ENCODE measurements at regions not wholly inside any gene's neighbourhood (a gene's known extent, or its start where the extent isn't known, plus 50 kb on each side); places are given as distances from the start of the nearest gene placed in this dataset.
"Not testable (repeated sequence)": the region's sequence is repeated elsewhere in the genome, so short reads cannot be mapped to it uniquely, and the experiment has no call there.

- FAIRE-seq, result no peak
Measured at GRCh38 chr2:7324706-7325105, 407.5 kb downstream of the RNF144A start.

GRCh38 chr2:7325186-7325585 lies 408.0 kb downstream of the RNF144A start:
- FAIRE-seq, result no peak

DNA sequence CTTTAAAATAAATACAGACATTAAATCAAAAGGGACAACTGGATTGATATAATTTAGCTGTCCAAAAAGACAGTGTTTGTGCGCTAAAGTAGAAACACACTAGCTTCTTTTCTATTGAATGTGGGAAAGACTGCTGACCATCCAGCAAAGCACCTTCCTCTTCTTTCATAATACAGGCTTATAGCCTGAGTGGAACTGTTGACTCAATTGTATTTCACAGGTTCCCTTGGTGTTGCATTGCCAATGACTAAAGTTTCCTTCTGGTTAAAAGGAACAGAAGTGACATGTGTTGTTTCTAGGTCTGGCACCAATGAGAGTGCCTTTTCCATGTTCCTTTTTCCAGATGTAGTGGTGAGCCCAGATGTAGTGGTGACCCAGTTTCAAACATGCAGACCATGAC lies 412.3 kb downstream of the RNF144A start:
- FAIRE-seq, result no peak

GRCh38 chr2:7333189-7333765 lies 416.1 kb downstream of the RNF144A start:
- no peak for FAIRE-seq

- no peak for FAIRE-seq
Measured at GRCh38 chr2:7333960-7334493, 416.8 kb downstream of the RNF144A start.

DNA sequence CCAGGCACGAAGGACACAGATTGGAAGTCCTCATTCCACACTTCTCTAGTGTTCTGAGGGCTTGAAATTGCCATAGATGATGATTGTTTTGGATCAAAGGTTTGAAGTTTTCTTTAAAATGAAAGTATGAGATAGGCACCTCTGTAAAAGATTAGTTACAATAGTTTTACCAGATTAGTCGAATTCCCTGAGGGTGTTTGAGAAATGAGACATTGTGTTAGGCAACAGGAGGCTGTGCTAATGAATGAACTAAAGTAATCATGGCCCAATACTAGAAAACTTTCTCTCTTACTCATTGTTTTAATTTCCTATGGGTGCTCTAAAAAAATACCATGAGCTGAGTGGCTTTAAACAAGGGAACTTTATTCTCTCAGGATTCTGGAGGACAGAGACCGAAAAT lies 421.7 kb downstream of the RNF144A start:
- FAIRE-seq, result no peak

DNA sequence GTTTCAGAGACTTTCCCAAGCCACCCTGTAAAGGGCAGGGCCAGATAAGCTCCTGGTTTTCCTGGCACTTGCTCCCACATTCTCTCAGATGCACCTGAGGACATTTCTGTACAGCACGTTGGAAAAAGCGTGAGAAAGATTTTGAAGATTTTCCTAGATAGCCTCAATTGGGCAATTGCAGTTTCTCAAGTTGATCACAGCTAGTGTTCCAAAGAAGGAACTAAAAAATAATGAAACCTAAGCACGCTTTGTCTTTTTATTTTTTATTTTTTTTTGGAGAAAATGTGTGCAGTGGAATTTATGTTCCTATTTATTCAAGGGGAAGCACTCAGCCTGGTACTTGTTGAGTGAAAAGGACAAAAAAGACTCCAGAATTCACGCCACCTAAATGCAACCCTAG lies 429.1 kb downstream of the RNF144A start:
- no peak for FAIRE-seq

DNA sequence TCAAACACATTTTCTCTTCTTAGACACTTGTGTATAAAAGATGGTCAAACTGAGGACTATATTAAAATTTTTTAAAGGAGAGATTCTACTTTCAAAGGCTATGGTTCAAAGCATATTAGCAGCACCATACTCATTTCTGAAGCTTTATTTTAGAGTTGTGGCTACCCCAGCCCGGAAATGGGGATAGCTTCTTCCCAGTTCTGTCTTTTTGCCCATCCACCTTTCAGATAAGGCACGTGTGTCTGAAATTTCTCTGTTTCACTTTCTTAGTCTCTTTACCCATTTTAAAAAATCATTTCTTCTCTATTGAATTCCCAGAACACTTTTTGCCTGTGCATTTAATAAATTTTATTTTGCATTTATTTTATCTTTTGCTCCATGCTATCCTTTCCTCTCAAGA lies 431.5 kb downstream of the RNF144A start:
- FAIRE-seq, result no peak

- no peak for FAIRE-seq
Measured at GRCh38 chr2:7352191-7352590, 435.0 kb downstream of the RNF144A start.

- no peak for FAIRE-seq
Measured at GRCh38 chr2:7353571-7353970, 436.4 kb downstream of the RNF144A start.

DNA sequence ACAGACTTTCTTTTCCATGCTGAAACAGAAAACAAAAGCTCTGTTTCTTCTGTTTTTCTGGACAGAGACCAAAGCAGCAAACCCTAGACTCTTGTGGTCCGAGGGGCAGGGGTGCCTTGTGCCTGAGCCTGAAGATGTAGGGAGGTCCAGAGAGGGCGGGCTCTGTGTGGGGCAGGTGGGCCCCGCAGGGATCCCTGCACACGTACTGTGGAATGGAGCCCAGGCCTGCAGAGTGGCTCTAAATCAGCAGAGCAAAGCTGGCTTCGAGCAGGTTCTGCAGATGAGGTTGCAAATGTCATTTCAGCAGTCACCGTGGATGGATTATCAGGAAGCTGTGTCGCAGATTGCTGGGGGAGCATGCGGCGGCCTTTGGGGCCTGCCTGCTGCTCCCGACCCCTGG lies 438.6 kb downstream of the RNF144A start:
- no peak for FAIRE-seq

DNA sequence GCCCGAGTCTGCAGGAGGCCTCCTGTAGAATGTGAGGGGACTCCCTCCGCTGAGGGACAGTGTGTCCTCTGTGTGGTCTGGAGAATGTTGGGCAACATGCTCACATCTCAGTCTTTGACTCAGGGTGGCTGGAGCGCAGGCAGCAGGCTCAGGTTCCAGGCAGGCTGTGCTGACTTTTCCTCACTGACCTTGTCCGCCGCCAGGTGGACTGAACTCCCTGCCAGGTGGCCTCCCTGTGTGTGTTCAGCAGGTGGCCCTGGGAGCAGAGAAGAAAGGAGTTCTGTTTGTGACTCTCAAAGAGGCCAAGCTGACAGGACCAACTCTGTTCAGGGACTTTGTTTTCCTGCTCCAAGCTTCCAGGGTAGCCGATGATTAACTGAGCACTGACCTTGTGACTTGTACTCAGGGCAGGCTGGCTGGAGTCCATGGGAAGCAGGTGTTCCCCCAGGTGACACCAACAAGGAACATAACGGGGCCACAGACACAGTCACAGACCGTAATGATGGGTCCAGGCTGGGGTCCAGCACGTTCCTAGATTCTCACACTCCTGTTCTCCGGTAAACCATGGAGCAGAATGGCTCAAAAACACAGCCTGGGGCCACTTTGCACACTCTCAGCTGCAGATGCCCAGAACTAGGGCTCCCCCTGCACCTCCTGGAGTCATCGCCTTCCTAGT lies 439.8 kb downstream of the RNF144A start:
- FAIRE-seq, result no peak

- FAIRE-seq, result no peak
Measured at GRCh38 chr2:7357993-7358392, 440.8 kb downstream of the RNF144A start.

GRCh38 chr2:7358865-7359447 lies 441.7 kb downstream of the RNF144A start:
- no peak for FAIRE-seq

DNA sequence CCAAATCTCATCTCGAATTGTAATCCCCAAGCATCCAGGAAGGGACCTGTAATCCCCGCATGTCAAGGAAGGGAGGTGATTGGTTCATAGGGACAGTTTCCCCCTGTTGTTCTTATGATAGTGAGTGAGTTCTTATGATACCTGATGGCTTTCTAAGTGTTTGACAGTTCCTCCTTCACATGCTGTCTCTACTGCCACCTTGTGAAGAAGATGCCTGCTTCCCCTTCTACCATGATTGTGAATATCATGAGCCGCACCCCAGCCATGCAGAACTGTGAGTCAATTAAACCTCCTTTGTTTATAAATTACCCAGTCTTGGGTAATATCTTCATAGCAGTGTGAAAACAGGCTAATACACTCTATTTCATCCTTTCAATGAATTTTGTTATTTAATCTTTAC lies 446.7 kb downstream of the RNF144A start:
- no peak for FAIRE-seq

GRCh38 chr2:7368211-7368610 lies 451.0 kb downstream of the RNF144A start:
- no peak for FAIRE-seq

- no peak for FAIRE-seq
Measured at GRCh38 chr2:7373156-7373555, 455.9 kb downstream of the RNF144A start.

DNA sequence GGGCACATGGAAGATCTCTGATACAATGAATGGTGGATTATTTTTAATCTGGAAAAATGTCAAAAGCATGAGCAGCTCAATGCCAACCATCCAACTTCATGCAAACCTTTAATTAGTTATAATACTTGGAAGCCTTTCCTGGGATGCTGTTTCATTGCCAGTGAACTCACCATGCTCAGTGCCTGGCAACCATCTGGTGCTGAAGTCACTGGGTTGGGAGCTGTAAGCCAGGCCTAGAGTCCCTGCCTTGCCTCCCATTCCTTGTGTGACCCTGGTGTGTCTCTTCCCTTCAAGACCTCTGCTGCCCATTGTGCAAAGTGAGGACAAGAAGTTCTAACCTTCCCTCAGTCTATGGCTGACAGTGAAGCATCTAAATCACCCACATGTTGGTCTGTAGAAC lies 458.7 kb downstream of the RNF144A start:
- FAIRE-seq, result no peak

- no peak for FAIRE-seq
Measured at GRCh38 chr2:7377916-7378569, 460.8 kb downstream of the RNF144A start.

GRCh38 chr2:7378591-7378990 lies 461.4 kb downstream of the RNF144A start:
- no peak for FAIRE-seq

GRCh38 chr2:7379799-7380198 lies 462.6 kb downstream of the RNF144A start:
- FAIRE-seq, result no peak

DNA sequence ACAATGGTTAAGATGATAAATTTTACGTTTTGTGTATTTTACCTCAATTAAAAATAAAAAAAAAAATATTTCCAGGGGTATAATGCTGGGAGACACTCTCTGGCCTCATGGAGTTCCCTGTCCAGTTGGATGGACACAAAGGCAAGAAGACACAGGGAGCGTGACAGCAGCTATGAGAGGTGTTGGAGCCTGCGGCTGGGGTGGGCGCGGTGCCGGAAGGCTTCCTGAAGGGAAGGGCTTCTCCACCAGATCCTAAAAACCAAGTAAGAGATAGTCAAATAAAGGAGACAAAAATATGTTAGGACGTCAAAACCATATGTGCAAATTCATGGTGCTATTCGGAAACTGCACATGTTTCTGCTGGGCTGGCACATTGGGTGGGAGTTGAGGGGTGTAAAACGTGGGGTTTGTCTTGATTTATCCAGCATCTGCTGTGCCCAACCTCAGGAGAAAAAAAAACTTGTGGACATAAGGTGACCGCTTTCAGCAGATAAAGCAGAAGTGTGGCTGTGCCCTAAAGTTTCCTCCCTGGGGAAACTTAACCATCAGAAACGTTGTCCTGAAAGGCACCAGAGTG lies 467.6 kb downstream of the RNF144A start:
- no peak for FAIRE-seq

DNA sequence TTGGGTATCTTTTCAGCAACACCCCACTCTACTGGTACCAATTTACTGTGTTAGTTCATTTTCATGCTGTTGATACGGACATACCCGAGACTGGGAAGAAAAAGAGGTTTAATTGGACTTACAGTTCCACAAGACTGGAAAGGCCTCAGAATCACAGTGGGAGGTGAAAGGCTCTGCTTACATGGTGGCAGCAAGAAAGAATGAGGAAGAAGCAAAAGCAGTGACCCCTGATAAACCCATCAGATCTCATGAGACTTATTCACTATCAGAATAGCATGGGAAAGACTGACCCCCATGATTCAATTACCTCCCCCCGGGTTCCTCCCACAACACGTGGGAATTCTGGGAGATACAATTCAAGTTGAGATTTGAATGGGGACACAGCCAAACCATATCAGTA lies 473.1 kb downstream of the RNF144A start:
- FAIRE-seq, result not testable (repeated sequence)
